ENCODE measurements at regions not wholly inside any gene's neighbourhood (a gene's known extent, or its start where the extent isn't known, plus 50 kb on each side); places are given as distances from the start of the nearest gene placed in this dataset.

DNA sequence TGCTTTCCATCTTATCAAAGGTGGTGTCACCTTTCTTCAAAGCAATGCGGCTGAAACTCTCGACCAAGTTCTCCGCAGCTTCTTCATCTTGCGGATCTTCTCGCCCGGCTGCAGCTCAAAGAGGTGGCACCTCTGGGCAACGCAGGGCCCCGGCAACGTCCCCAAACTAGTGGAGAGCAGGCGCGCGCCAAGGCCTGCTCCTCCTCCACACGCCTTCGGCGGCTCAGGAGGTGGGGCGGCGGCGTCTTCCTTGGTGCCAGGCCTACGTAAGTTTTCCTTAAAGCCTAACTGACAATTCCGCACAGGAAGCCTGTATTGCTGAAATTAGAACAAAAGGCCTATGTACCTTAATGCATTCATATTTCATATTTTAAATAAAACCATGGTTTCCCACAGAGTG lies 112.0 kb downstream of the TMX1 start:
- Histone ChIP-seq H3K27me3 (ENCODE audit: control insufficient read depth, low read length) (no peaks in the 10 kb centered on the region), H4K20me1 (ENCODE audit: control insufficient read depth, insufficient read depth, low read depth, low read length) (no peaks in the 10 kb centered on the region), H3K9me3 (ENCODE audit: control insufficient read depth, insufficient read depth, low read length) (no peaks in the 10 kb centered on the region), H3K4me3 (ENCODE audit: low read length) (no peak overlapping the region), H3F3A (ENCODE audit: control insufficient read depth, insufficient read depth) (no peaks in the 10 kb centered on the region), H3K36me3 (ENCODE audit: control insufficient read depth, low read length) (no peaks in the 10 kb centered on the region), H3K27ac (ENCODE audit: low read depth, low read length) (no peak overlapping the region), H3K79me2 (ENCODE audit: control insufficient read depth, low read length) (no peaks in the 10 kb centered on the region), H3K9me2 (replicated peaks; ENCODE audit: control insufficient read depth, low read length) (no peaks in the 10 kb centered on the region), H3K4me1 (ENCODE audit: control insufficient read depth, low read length) (no peaks in the 10 kb centered on the region), H3K4me2 (ENCODE audit: low read length) (no peak overlapping the region)
- TF ChIP-seq EZH2phosphoT487 (IDR thresholded peaks at IDR 0.05; ENCODE audit: borderline replicate concordance, low read length): no peak
- no peak for TF ChIP-seq CTCF (IDR thresholded peaks at IDR 0.05; ENCODE audit: low read depth, low read length, poor library complexity, severe bottlenecking)

DNA sequence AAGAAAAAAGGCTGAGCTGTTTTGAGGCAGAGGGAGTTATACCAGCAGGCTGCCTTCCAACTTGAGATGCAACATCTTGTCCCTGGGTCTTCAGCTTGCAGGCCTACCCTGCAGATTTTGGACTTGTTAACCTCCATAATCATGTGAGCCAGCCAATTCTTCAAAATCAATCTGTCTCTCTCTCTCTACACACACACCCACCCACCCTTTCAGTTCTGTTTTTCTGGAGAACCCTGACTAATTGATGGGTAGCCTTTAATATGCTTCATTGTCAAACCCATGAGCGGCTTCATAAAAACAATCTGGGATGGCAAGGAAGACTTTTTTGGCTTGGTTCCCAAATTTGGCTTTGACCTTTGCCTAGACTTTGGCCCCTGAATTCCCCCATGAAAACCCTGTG lies 113.9 kb downstream of the TMX1 start:
- Histone ChIP-seq H3K4me2 (ENCODE audit: low read length) (no peak overlapping the region), H3K4me1 (ENCODE audit: control insufficient read depth, low read length) (no peaks in the 10 kb centered on the region), H3K4me3 (ENCODE audit: low read length) (no peak overlapping the region), H3K9me3 (ENCODE audit: control insufficient read depth, insufficient read depth, low read length) (no peaks in the 10 kb centered on the region), H3K79me2 (ENCODE audit: control insufficient read depth, low read length) (no peaks in the 10 kb centered on the region), H3K9me2 (replicated peaks; ENCODE audit: control insufficient read depth, low read length) (no peaks in the 10 kb centered on the region), H3F3A (ENCODE audit: control insufficient read depth, insufficient read depth) (no peaks in the 10 kb centered on the region), H3K27ac (ENCODE audit: low read depth, low read length) (no peak overlapping the region), H3K27me3 (ENCODE audit: control insufficient read depth, low read length) (no peaks in the 10 kb centered on the region), H4K20me1 (ENCODE audit: control insufficient read depth, insufficient read depth, low read depth, low read length) (no peaks in the 10 kb centered on the region), H3K36me3 (ENCODE audit: control insufficient read depth, low read length) (no peaks in the 10 kb centered on the region)
- TF ChIP-seq EZH2phosphoT487 (IDR thresholded peaks at IDR 0.05; ENCODE audit: borderline replicate concordance, low read length): no peak
- TF ChIP-seq CTCF (IDR thresholded peaks at IDR 0.05; ENCODE audit: low read depth, low read length, poor library complexity, severe bottlenecking): no peak

GRCh38 chr14:51354846-51355245 lies 114.8 kb downstream of the TMX1 start:
- Histone ChIP-seq H3F3A (ENCODE audit: control insufficient read depth, insufficient read depth) (no peaks in the 10 kb centered on the region), H3K79me2 (ENCODE audit: control insufficient read depth, low read length) (no peaks in the 10 kb centered on the region), H3K9me3 (ENCODE audit: control insufficient read depth, insufficient read depth, low read length) (no peaks in the 10 kb centered on the region), H3K36me3 (ENCODE audit: control insufficient read depth, low read length) (no peaks in the 10 kb centered on the region), H3K4me2 (ENCODE audit: low read length) (no peak overlapping the region), H3K27me3 (ENCODE audit: control insufficient read depth, low read length) (no peaks in the 10 kb centered on the region; the same call in 1 of the 2 replicates), H3K4me3 (ENCODE audit: low read length) (no peak overlapping the region), H3K4me1 (ENCODE audit: control insufficient read depth, low read length) (no peaks in the 10 kb centered on the region), H3K27ac (ENCODE audit: low read depth, low read length) (no peak overlapping the region), H4K20me1 (ENCODE audit: control insufficient read depth, insufficient read depth, low read depth, low read length) (no peaks in the 10 kb centered on the region), H3K9me2 (replicated peaks; ENCODE audit: control insufficient read depth, low read length) (no peaks in the 10 kb centered on the region)
- TF ChIP-seq CTCF (IDR thresholded peaks at IDR 0.05; ENCODE audit: low read depth, low read length, poor library complexity, severe bottlenecking) (no peak), EZH2phosphoT487 (IDR thresholded peaks at IDR 0.05; ENCODE audit: borderline replicate concordance, low read length) (no peak)

GRCh38 chr14:51356381-51356780 lies 116.3 kb downstream of the TMX1 start:
- no peak overlapping the region for H3K4me2 ChIP-seq (ENCODE audit: low read length)
- H3K27me3 ChIP-seq (ENCODE audit: control insufficient read depth, low read length): no peaks in the 10 kb centered on the region; the same call in 1 of the 2 replicates
- no peaks in the 10 kb centered on the region for H3K9me3 ChIP-seq (ENCODE audit: control insufficient read depth, insufficient read depth, low read length)
- TF ChIP-seq CTCF (IDR thresholded peaks at IDR 0.05; ENCODE audit: low read depth, low read length, poor library complexity, severe bottlenecking): no peak
- H3K9me2 ChIP-seq (replicated peaks; ENCODE audit: control insufficient read depth, low read length): no peaks in the 10 kb centered on the region
- H3K4me1 ChIP-seq (ENCODE audit: control insufficient read depth, low read length): no peaks in the 10 kb centered on the region
- H4K20me1 ChIP-seq (ENCODE audit: control insufficient read depth, insufficient read depth, low read depth, low read length): no peaks in the 10 kb centered on the region
- H3K36me3 ChIP-seq (ENCODE audit: control insufficient read depth, low read length): no peaks in the 10 kb centered on the region
- no peak overlapping the region for H3K4me3 ChIP-seq (ENCODE audit: low read length)
- H3K79me2 ChIP-seq (ENCODE audit: control insufficient read depth, low read length): no peaks in the 10 kb centered on the region
- no peak overlapping the region for H3K27ac ChIP-seq (ENCODE audit: low read depth, low read length)
- no peaks in the 10 kb centered on the region for H3F3A ChIP-seq (ENCODE audit: control insufficient read depth, insufficient read depth)

Measured in DOHH2 (cell line).